ENCODE measurements at regions not wholly inside any gene's neighbourhood (a gene's known extent, or its start where the extent isn't known, plus 50 kb on each side); places are given as distances from the start of the nearest gene placed in this dataset.

GRCh38 chr21:32198384-32198783, 80.5 kb downstream of the MIS18A start:
- TF ChIP-seq POLR2A (IDR thresholded peaks at IDR 0.05; ENCODE audit: extremely low read depth, insufficient read length) (no peak), CTCF (IDR thresholded peaks at IDR 0.05; ENCODE audit: low read depth, low read length) (no peak), MAX (IDR thresholded peaks at IDR 0.05; ENCODE audit: low read depth, low read length) (no peak), MYC (IDR thresholded peaks at IDR 0.05; ENCODE audit: low read depth, low read length) (no peak)
